GM12878 (cell line): ENCODE measurements at regions not wholly inside any gene's neighbourhood (a gene's known extent, or its start where the extent isn't known, plus 50 kb on each side); places are given as distances from the start of the nearest gene placed in this dataset.

Source experiments
- ATAC-seq: fragments of 200-7000 bp; cut with Tn5 transposase; 3 replicates; pipeline ENCODE4 v1.9.1; 2020; ENCODE audit warnings: mild to moderate bottlenecking, moderate library complexity
- BruUV-seq: library from RNA; stranded (reverse); fragments of 400-500 nt; replicated peaks from 2 replicates; lab custom pipeline; 2021; lab: Mats Ljungman, UMichigan
- CTCF ChIA-PET: fragments of 300-600 bp; sonication (Branson Sonifier 250); formaldehyde crosslinking; extraction: SDS; loops from one replicate; lab custom pipeline; 2021; ENCODE audit warnings: inconsistent platforms; lab: Yijun Ruan, JAX
- POLR2A ChIA-PET: fragments of 350-600 bp; formaldehyde crosslinking; extraction: SDS; loops from one replicate; lab custom pipeline; 2021; ENCODE audit warnings: inconsistent platforms; lab: Charles Lee
- RAD21 ChIA-PET: fragments of 300-600 bp; sonication (Branson Sonifier 250); formaldehyde crosslinking; loops from one replicate; lab custom pipeline; 2023; ENCODE audit warnings: antibody characterized with exemption; ENCODE audit not compliant: unreplicated experiment; lab: Charles Lee
- SMC1A ChIA-PET: fragments of 300-600 bp; sonication (Branson Sonifier 250); formaldehyde crosslinking; loops from one replicate; lab custom pipeline; 2023; ENCODE audit not compliant: unreplicated experiment, uncharacterized antibody; lab: Charles Lee
- DNase-seq: peaks from one replicate; pipeline ENCODE4 v3.0.0-alpha.2; 2011; ENCODE audit warnings: low read depth, low spot score
- FAIRE-seq: peaks from 3 replicates; lab custom pipeline; 2011; peaks lifted over from hg19 to GRCh38; lab: Jason Lieb, UNC
- H2AFZ ChIP-seq: 2 replicates; pipeline ENCODE4 v1.6.0; 2011; ENCODE audit warnings: low read depth, low read length, control low read depth; ENCODE audit not compliant: control insufficient read depth
- H3K27ac ChIP-seq: 2 replicates; pipeline ENCODE4 v1.5.1; 2011; ENCODE audit warnings: control low read depth; ENCODE audit not compliant: control insufficient read depth, insufficient read depth
- H3K27me3 ChIP-seq, 2 experiments: replicated peaks in 1 of 2; 2 replicates each; pipeline versions ENCODE4 v1.6.0 to v1.6.1; 2011; ENCODE audit warnings: low read length in 1 of 2; ENCODE audit not compliant: control insufficient read depth in 2 of 2, insufficient read depth in 2 of 2
- H3K36me3 ChIP-seq, 2 experiments: 2 replicates each; pipeline ENCODE4 v1.5.1; 2011; ENCODE audit warnings: low read length in 1 of 2; ENCODE audit not compliant: control insufficient read depth in 2 of 2, insufficient read depth in 2 of 2
- H3K4me1 ChIP-seq: 2 replicates; pipeline ENCODE4 v1.6.1; 2011; ENCODE audit warnings: mild to moderate bottlenecking, low read length, moderate library complexity, mixed read lengths; ENCODE audit not compliant: control insufficient read depth, insufficient read depth
- H3K4me2 ChIP-seq: 2 replicates; pipeline ENCODE4 v1.6.0; 2011; ENCODE audit warnings: control low read depth; ENCODE audit not compliant: control insufficient read depth, insufficient read depth
- H3K4me3 ChIP-seq: fragments of 200-600 bp; sonication (generic); 2 replicates; pipeline ENCODE4 v1.5.1; 2016
- H3K79me2 ChIP-seq: 2 replicates; pipeline ENCODE4 v1.6.0; 2011; ENCODE audit warnings: low read length; ENCODE audit not compliant: control insufficient read depth, insufficient read depth
- H3K9ac ChIP-seq: 2 replicates; pipeline ENCODE4 v1.8.0; 2011; ENCODE audit warnings: low read length, control low read depth, mixed read lengths; ENCODE audit not compliant: control insufficient read depth, insufficient read depth
- H3K9me3 ChIP-seq: replicated peaks from 3 replicates; pipeline ENCODE4 v1.5.1; 2011; ENCODE audit warnings: mild to moderate bottlenecking, low read length; ENCODE audit not compliant: control insufficient read depth, insufficient read depth
- H4K20me1 ChIP-seq: 2 replicates; pipeline ENCODE4 v1.6.0; 2011; ENCODE audit not compliant: control insufficient read depth, insufficient read depth
- CREM ChIP-seq: IDR thresholded peaks from 2 replicates; pipeline ENCODE4 v1.6.1; 2014; ENCODE audit warnings: antibody characterized with exemption, low read depth
- ESRRA ChIP-seq: IDR thresholded peaks from 2 replicates; pipeline ENCODE4 v1.6.1; 2012; ENCODE audit warnings: mild to moderate bottlenecking, low read length, improper control_type of control experiment
- HDAC6 ChIP-seq: fragments of 200-600 bp; sonication (generic); IDR thresholded peaks from one replicate; pipeline ENCODE4 v1.8.0; 2017; ENCODE audit warnings: antibody characterized with exemption; ENCODE audit not compliant: unreplicated experiment
- IKZF2 ChIP-seq, 2 experiments: fragments of 450-650 bp; IDR thresholded peaks; 2 replicates each; pipeline ENCODE4 v1.6.1; 2017; ENCODE audit warnings: mild to moderate bottlenecking in 2 of 2, moderate library complexity in 2 of 2
- JUNB ChIP-seq: IDR thresholded peaks from 2 replicates; pipeline ENCODE4 v1.6.1; 2016; ENCODE audit warnings: antibody characterized with exemption, mild to moderate bottlenecking
- LARP7 ChIP-seq: fragments of 450-650 bp; IDR thresholded peaks from 2 replicates; pipeline ENCODE4 v1.6.1; 2017; ENCODE audit warnings: mild to moderate bottlenecking
- RB1 ChIP-seq: fragments of 450-650 bp; formaldehyde crosslinking; IDR thresholded peaks from 2 replicates; pipeline ENCODE4 v1.6.1; 2017; ENCODE audit warnings: mild to moderate bottlenecking, borderline replicate concordance
- RELA ChIP-seq: fragments of 450-650 bp; IDR thresholded peaks from 2 replicates; pipeline ENCODE4 v1.8.0; 2014; ENCODE audit warnings: borderline replicate concordance; ENCODE audit not compliant: partially characterized antibody
- STAT1 ChIP-seq: fragments of 450-650 bp; conservative IDR thresholded peaks from 2 replicates; pipeline ENCODE4 v1.6.1; 2014; ENCODE audit warnings: antibody characterized with exemption, mild to moderate bottlenecking
- SUPT20H ChIP-seq: IDR thresholded peaks from 2 replicates; pipeline ENCODE4 v1.6.1; 2011; ENCODE audit warnings: low read depth, mild to moderate bottlenecking, low read length, moderate library complexity, borderline replicate concordance; ENCODE audit not compliant: control insufficient read depth
- TCF3 ChIP-seq: IDR thresholded peaks from 2 replicates; pipeline ENCODE4 v1.6.1; 2012; ENCODE audit warnings: low read depth, mild to moderate bottlenecking, low read length, borderline replicate concordance; ENCODE audit not compliant: insufficient read depth
- YBX1 ChIP-seq: fragments of 450-650 bp; IDR thresholded peaks from 2 replicates; pipeline ENCODE4 v1.6.1; 2016; ENCODE audit warnings: antibody characterized with exemption
- ZZZ3 ChIP-seq: IDR thresholded peaks from 2 replicates; pipeline ENCODE4 v1.6.1; 2011; ENCODE audit warnings: low read depth; ENCODE audit not compliant: control insufficient read depth, insufficient read length
- WGBS: methylation state at CpG from one replicate; pipeline ENCODE4 v1.1.6; 2016; ENCODE audit warnings: low lambda C conversion rate; ENCODE audit not compliant: insufficient replicate concordance, insufficient coverage; ENCODE audit errors: missing lambda C conversion rate; 5-methylcytosine and 5-hydroxymethylcytosine counted together
- in situ Hi-C: fragments of 300-500 bp; cut with MboI; formaldehyde crosslinking; loops from 9 replicates; pipeline ENCODE4 v1.14.3; 2018; ENCODE audit warnings: mixed read lengths
- intact Hi-C: fragments of 100-400 bp; cut with micrococcal nuclease; formaldehyde crosslinking; loops from one replicate; pipeline ENCODE4 v1.14.2; 2022; ENCODE audit not compliant: unreplicated experiment
- TF ChIP-seq, protein P1 (sequence below): IDR thresholded peaks from 2 replicates; pipeline ENCODE4 v1.6.1; 2012; ENCODE audit warnings: low read depth, low read length, improper control_type of control experiment
- TF ChIP-seq, protein P2 (sequence below): IDR thresholded peaks from 2 replicates; pipeline ENCODE4 v1.6.1; 2011; ENCODE audit warnings: borderline replicate concordance, low read depth, mild to moderate bottlenecking, moderate library complexity, low read length; ENCODE audit not compliant: insufficient read depth, poor library complexity, severe bottlenecking
- TF ChIP-seq, protein P3 (sequence below): fragments of 150-350 bp; IDR thresholded peaks from 2 replicates; pipeline ENCODE4 v1.6.1; 2016; ENCODE audit warnings: low read depth, low read length
- TF ChIP-seq, protein P4 (sequence below): fragments of 450-650 bp; IDR thresholded peaks from 2 replicates; pipeline ENCODE4 v1.6.1; 2016; ENCODE audit warnings: mild to moderate bottlenecking

DNA sequence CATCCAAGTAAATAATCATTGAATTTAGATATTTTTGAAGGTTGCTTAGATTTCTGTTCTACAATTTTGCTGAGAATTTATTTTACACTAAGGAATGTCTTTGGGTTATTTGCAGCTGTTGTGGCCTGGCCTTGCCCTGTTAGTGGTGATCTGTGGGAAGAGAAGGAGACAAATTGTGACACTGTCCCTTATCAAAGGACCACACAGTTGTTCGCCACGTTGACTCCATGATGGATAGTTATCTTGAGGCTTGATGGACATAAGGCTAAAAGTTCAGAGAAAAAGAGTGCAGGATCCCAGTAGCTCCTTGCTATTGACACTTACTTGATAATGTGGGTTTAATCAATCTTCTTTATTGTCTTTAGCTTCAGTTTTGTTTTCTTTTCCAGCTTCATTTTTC is 186.6 kb upstream of the MEF2C start:
- 100% methylated on average over 2 of the region's 2 CpGs for WGBS

More for the DNA sequence above, 186.6 kb upstream of the MEF2C start:
- ChIA-PET POLR2A (interaction anchor here (1.0 to 1.2 kb wide), 2 partner anchors 241 to 338 kb away, joined by 3 to 4 read pairs; no protein-coding TSS in a partner anchor), RAD21 (interaction anchor here (1.3 to 4.1 kb wide), 8 partner anchors 12 to 660 kb away, joined by 3 to 21 read pairs (median 4); partner anchors contain the start of gene MEF2C), SMC1A (interaction anchor here (0.8 to 4.8 kb wide), 6 partner anchors 25 to 241 kb away, joined by 3 to 56 read pairs (median 5); partner anchors contain the start of gene MEF2C), CTCF (interaction anchor here (1.7 to 2.6 kb wide), 3 partner anchors 16 to 342 kb away, joined by 3 to 7 read pairs (median 6); no protein-coding TSS in a partner anchor)
- Histone ChIP-seq H3K27ac (no peak overlapping the region), H3K9ac (no peak overlapping the region), H2AFZ (no peak overlapping the region), H3K4me2 (no peak overlapping the region), H3K27me3 (no peaks in the 10 kb centered on the region), H3K9me3 (no peaks in the 10 kb centered on the region; the same call in 1 of the 3 replicates), H4K20me1 (no peaks in the 10 kb centered on the region), H3K4me1 (peaks cover 23% of the 10 kb centered on the region), H3K4me3 (no peak overlapping the region), H3K36me3 (no peaks in the 10 kb centered on the region), H3K79me2 (no peaks in the 10 kb centered on the region)
- BruUV-seq, result no TSS peak
- FAIRE-seq, result no peak
- TF ChIP-seq, protein P1, sequence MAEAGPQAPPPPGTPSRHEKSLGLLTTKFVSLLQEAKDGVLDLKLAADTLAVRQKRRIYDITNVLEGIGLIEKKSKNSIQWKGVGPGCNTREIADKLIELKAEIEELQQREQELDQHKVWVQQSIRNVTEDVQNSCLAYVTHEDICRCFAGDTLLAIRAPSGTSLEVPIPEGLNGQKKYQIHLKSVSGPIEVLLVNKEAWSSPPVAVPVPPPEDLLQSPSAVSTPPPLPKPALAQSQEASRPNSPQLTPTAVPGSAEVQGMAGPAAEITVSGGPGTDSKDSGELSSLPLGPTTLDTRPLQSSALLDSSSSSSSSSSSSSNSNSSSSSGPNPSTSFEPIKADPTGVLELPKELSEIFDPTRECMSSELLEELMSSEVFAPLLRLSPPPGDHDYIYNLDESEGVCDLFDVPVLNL, result no peak
- TF ChIP-seq RELA, result no peak
- TF ChIP-seq, protein P2, sequence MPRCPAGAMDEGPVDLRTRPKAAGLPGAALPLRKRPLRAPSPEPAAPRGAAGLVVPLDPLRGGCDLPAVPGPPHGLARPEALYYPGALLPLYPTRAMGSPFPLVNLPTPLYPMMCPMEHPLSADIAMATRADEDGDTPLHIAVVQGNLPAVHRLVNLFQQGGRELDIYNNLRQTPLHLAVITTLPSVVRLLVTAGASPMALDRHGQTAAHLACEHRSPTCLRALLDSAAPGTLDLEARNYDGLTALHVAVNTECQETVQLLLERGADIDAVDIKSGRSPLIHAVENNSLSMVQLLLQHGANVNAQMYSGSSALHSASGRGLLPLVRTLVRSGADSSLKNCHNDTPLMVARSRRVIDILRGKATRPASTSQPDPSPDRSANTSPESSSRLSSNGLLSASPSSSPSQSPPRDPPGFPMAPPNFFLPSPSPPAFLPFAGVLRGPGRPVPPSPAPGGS, result no peak
- no peak for TF ChIP-seq ESRRA
- no peak for TF ChIP-seq JUNB
- TF ChIP-seq, protein P3, sequence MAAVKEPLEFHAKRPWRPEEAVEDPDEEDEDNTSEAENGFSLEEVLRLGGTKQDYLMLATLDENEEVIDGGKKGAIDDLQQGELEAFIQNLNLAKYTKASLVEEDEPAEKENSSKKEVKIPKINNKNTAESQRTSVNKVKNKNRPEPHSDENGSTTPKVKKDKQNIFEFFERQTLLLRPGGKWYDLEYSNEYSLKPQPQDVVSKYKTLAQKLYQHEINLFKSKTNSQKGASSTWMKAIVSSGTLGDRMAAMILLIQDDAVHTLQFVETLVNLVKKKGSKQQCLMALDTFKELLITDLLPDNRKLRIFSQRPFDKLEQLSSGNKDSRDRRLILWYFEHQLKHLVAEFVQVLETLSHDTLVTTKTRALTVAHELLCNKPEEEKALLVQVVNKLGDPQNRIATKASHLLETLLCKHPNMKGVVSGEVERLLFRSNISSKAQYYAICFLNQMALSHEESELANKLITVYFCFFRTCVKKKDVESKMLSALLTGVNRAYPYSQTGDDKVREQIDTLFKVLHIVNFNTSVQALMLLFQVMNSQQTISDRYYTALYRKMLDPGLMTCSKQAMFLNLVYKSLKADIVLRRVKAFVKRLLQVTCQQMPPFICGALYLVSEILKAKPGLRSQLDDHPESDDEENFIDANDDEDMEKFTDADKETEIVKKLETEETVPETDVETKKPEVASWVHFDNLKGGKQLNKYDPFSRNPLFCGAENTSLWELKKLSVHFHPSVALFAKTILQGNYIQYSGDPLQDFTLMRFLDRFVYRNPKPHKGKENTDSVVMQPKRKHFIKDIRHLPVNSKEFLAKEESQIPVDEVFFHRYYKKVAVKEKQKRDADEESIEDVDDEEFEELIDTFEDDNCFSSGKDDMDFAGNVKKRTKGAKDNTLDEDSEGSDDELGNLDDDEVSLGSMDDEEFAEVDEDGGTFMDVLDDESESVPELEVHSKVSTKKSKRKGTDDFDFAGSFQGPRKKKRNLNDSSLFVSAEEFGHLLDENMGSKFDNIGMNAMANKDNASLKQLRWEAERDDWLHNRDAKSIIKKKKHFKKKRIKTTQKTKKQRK, result no peak
- no peak for TF ChIP-seq IKZF2 (IDR thresholded peaks at IDR 0.05)
- no peak for TF ChIP-seq HDAC6
- TF ChIP-seq ZZZ3, result no peak
- TF ChIP-seq RB1, result no peak
- TF ChIP-seq LARP7, result no peak
- no peak for TF ChIP-seq SUPT20H
- no peak for TF ChIP-seq STAT1
- TF ChIP-seq, protein P4, sequence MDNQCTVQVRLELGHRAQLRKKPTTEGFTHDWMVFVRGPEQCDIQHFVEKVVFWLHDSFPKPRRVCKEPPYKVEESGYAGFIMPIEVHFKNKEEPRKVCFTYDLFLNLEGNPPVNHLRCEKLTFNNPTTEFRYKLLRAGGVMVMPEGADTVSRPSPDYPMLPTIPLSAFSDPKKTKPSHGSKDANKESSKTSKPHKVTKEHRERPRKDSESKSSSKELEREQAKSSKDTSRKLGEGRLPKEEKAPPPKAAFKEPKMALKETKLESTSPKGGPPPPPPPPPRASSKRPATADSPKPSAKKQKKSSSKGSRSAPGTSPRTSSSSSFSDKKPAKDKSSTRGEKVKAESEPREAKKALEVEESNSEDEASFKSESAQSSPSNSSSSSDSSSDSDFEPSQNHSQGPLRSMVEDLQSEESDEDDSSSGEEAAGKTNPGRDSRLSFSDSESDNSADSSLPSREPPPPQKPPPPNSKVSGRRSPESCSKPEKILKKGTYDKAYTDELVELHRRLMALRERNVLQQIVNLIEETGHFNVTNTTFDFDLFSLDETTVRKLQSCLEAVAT, result no peak
- no peak for TF ChIP-seq YBX1
- no peak for TF ChIP-seq TCF3
- no peak for TF ChIP-seq CREM
- DNase-seq, result no peak
- in situ Hi-C loops, result loop anchor here (5.0 kb wide), 1 partner anchor 337 kb away; no protein-coding TSS in a partner anchor
- no peak for ATAC-seq
- intact Hi-C loops, result loop anchor here (5.0 kb wide), 1 partner anchor 242 kb away; no protein-coding TSS in a partner anchor
